ENCODE measurements at regions not wholly inside any gene's neighbourhood (a gene's known extent, or its start where the extent isn't known, plus 50 kb on each side); places are given as distances from the start of the nearest gene placed in this dataset.

- Histone ChIP-seq H3K4me1 (no peaks in the 10 kb centered on the region), H3K36me3 (no peaks in the 10 kb centered on the region), H3K27ac (no peak overlapping the region), H3K9me3 (no peaks in the 10 kb centered on the region), H3K4me3 (no peak overlapping the region), H3K27me3 (no peaks in the 10 kb centered on the region)
- intact Hi-C loops (cut with DNase I; ENCODE audit: low total_unique reads) = no loop called here
- no peak for DNase-seq (ENCODE audit: low spot score in 2 of 2)
- TF ChIP-seq POLR2AphosphoS5 (IDR thresholded peaks at IDR 0.05) = no peak
- TF ChIP-seq POLR2A (IDR thresholded peaks at IDR 0.05) = no peak
- no peak for TF ChIP-seq CTCF (IDR thresholded peaks at IDR 0.05)
Measured at GRCh38 chr9:90539286-90539685, 103.3 kb downstream of the DIRAS2 start.

DNA sequence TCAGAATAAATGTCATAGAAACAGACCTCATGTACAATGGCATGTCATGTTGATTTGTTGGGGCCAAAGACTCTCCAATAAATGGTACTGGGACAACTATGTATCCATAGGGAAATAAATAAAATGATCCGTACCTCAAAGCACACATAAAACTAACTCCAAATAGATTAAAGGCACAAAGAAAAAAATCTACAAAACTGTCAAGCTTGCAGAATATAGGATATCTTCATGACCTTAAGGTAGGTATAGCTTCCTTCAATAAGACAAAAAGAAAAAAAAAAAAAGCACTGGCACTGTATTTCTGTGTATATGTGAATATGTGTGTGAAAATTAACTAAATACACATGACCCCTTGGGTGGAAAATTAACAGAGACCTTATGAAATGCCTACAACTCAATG is 101.9 kb downstream of the DIRAS2 start:
- Histone ChIP-seq H3K4me3 (no peak overlapping the region), H3K27ac (no peak overlapping the region), H3K4me1 (no peaks in the 10 kb centered on the region), H3K27me3 (no peaks in the 10 kb centered on the region), H3K36me3 (no peaks in the 10 kb centered on the region), H3K9me3 (no peaks in the 10 kb centered on the region)
- no peak for DNase-seq (ENCODE audit: low spot score in 2 of 2)
- TF ChIP-seq CTCF (IDR thresholded peaks at IDR 0.05) = no peak
- TF ChIP-seq POLR2AphosphoS5 (IDR thresholded peaks at IDR 0.05) = no peak
- TF ChIP-seq POLR2A (IDR thresholded peaks at IDR 0.05) = no peak
- intact Hi-C loops (cut with DNase I; ENCODE audit: low total_unique reads) = no loop called here

- Histone ChIP-seq H3K4me3 (no peak overlapping the region), H3K27ac (no peak overlapping the region), H3K27me3 (no peaks in the 10 kb centered on the region), H3K4me1 (no peaks in the 10 kb centered on the region), H3K36me3 (no peaks in the 10 kb centered on the region), H3K9me3 (peaks cover 0 to 15% of the 10 kb centered on the region in 2 donors)
- DNase-seq (ENCODE audit: low spot score in 2 of 2) = no peak
- no peak for TF ChIP-seq CTCF (IDR thresholded peaks at IDR 0.05)
- TF ChIP-seq POLR2A (IDR thresholded peaks at IDR 0.05) = no peak
- TF ChIP-seq POLR2AphosphoS5 (IDR thresholded peaks at IDR 0.05) = no peak
- intact Hi-C loops (cut with DNase I; ENCODE audit: low total_unique reads) = no loop called here
Measured at GRCh38 chr9:90544488-90544887, 98.1 kb downstream of the DIRAS2 start.

GRCh38 chr9:90546200-90546599 is 96.4 kb downstream of the DIRAS2 start:
- no peak for TF ChIP-seq CTCF (IDR thresholded peaks at IDR 0.05)
- no peaks in the 10 kb centered on the region for H3K36me3 ChIP-seq
- peaks cover 0 to 16% of the 10 kb centered on the region in 2 donors for H3K9me3 ChIP-seq
- H3K27me3 ChIP-seq = no peaks in the 10 kb centered on the region
- no peaks in the 10 kb centered on the region for H3K4me1 ChIP-seq
- no peak for DNase-seq (ENCODE audit: low spot score in 2 of 2)
- no peak overlapping the region for H3K27ac ChIP-seq
- intact Hi-C loops (cut with DNase I; ENCODE audit: low total_unique reads) = no loop called here
- no peak overlapping the region for H3K4me3 ChIP-seq

DNA sequence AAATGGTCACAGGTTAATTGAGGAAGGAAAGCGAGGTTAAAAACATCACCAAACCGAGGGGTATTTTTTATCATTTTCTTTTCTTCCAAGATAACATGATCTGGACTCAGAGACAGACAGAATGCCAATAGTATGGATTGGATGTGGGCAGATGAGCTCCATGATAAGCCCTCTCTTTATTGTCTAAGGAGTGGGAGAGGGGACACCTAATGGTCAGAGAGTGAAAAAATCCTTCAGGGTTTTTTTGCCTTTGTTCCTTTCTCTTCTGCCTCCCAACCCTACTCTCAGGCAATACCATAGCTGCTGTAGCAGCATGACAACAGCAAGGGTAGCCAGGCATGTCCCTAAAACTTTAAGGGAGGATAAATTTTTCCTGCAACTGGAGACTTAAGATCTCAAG is 94.7 kb downstream of the DIRAS2 start:
- DNase-seq (ENCODE audit: low spot score in 2 of 2) = no peak
- no peaks in the 10 kb centered on the region for H3K27me3 ChIP-seq
- intact Hi-C loops (cut with DNase I; ENCODE audit: low total_unique reads) = no loop called here
- TF ChIP-seq POLR2AphosphoS5 (IDR thresholded peaks at IDR 0.05) (no peak), POLR2A (IDR thresholded peaks at IDR 0.05) (no peak), CTCF (IDR thresholded peaks at IDR 0.05) (no peak)
- H3K27ac ChIP-seq = no peak overlapping the region
- no peak overlapping the region for H3K4me3 ChIP-seq
- no peaks in the 10 kb centered on the region for H3K36me3 ChIP-seq
- H3K4me1 ChIP-seq = no peaks in the 10 kb centered on the region
- peaks cover 0 to 16% of the 10 kb centered on the region in 2 donors for H3K9me3 ChIP-seq

All from breast epithelium (tissue), 4 donors.